Left lung (tissue), 4 donors: ENCODE measurements at regions not wholly inside any gene's neighbourhood (a gene's known extent, or its start where the extent isn't known, plus 50 kb on each side); places are given as distances from the start of the nearest gene placed in this dataset.

Experiments used
- ATAC-seq: fragments of 200-7000 bp; cut with Tn5 transposase; one replicate; pipeline ENCODE4 v1.9.1; 2020; ENCODE audit warnings: moderate library complexity
- DNase-seq, 4 donors: peaks; one replicate each; pipeline ENCODE4 v3.0.0-alpha.2; 2013 to 2020
- H3K27ac ChIP-seq, 2 donors: fragments of 200-600 bp; sonication (generic) in 1 of 2; one replicate each; pipeline versions ENCODE4 v1.5.0 to v1.8.0; 2020 to 2021
- H3K27me3 ChIP-seq, 2 donors: fragments of 200-600 bp; sonication (generic) in 1 of 2; one replicate each; pipeline versions ENCODE4 v1.5.0 to v1.8.0; 2020 to 2021
- H3K36me3 ChIP-seq, 2 donors: fragments of 200-600 bp; sonication (generic) in 1 of 2; one replicate each; pipeline versions ENCODE4 v1.5.0 to v1.8.0; 2020 to 2021
- H3K4me1 ChIP-seq, 2 donors: fragments of 200-600 bp; one replicate each; pipeline ENCODE4 v1.8.0; 2021
- H3K4me3 ChIP-seq, 2 donors: fragments of 200-600 bp; sonication (generic) in 1 of 2; one replicate each; pipeline versions ENCODE4 v1.5.0 to v1.8.0; 2020 to 2021; ENCODE audit warnings: mild to moderate bottlenecking in 1 of 2
- H3K9me3 ChIP-seq, 2 donors: fragments of 200-600 bp; sonication (generic) in 1 of 2; one replicate each; pipeline versions ENCODE4 v1.5.0 to v1.8.0; 2020 to 2021
- intact Hi-C, 2 donors: fragments of 100-400 bp; cut with DNase I; formaldehyde crosslinking; loops; one replicate each; pipeline versions ENCODE4 v1.11.2 to v1.14.2; 2022
- TF ChIP-seq, protein P1 (sequence below), 2 donors: fragments of 200-600 bp; sonication (generic) in 1 of 2; IDR thresholded peaks; one replicate each; pipeline versions ENCODE4 v1.5.0 to v1.8.0; 2021; ENCODE audit warnings: antibody characterized with exemption in 2 of 2
- donor health status: DM: no; HTN: yes; CAD: no.
- donor health status: DM: no; HTN: no; CAD: no.

- Histone ChIP-seq H3K27ac (no peak overlapping the region), H3K4me3 (no peak overlapping the region), H3K9me3 (no peaks in the 10 kb centered on the region), H3K36me3 (no peaks in the 10 kb centered on the region), H3K27me3 (no peaks in the 10 kb centered on the region), H3K4me1 (no peaks in the 10 kb centered on the region)
- intact Hi-C loops: no loop called here
- TF ChIP-seq, protein P1, sequence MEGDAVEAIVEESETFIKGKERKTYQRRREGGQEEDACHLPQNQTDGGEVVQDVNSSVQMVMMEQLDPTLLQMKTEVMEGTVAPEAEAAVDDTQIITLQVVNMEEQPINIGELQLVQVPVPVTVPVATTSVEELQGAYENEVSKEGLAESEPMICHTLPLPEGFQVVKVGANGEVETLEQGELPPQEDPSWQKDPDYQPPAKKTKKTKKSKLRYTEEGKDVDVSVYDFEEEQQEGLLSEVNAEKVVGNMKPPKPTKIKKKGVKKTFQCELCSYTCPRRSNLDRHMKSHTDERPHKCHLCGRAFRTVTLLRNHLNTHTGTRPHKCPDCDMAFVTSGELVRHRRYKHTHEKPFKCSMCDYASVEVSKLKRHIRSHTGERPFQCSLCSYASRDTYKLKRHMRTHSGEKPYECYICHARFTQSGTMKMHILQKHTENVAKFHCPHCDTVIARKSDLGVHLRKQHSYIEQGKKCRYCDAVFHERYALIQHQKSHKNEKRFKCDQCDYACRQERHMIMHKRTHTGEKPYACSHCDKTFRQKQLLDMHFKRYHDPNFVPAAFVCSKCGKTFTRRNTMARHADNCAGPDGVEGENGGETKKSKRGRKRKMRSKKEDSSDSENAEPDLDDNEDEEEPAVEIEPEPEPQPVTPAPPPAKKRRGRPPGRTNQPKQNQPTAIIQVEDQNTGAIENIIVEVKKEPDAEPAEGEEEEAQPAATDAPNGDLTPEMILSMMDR (IDR thresholded peaks at IDR 0.05): no peak
- no peak for DNase-seq
- no peak for ATAC-seq
Observed at GRCh38 chr6:79796197-79796596, 151.2 kb downstream of the ELOVL4 start.

DNA sequence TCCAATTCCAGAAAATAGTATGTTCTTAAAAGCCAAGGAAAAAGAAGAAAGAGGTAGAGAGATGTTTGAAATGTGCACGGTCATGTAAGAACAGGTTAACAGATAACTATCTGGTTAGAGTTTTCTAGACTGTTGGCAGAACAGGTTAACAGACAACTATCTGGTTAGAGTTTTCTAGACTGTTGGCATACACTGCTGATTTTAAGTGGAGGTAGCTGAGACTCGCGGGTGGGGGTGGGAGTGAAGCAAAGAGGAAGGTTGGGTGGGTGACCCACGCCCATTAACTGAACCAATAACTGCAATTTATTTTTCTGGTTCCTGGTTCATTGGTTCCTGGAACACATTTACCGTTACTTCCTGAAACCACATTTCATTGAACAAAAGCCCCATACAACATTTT lies 157.5 kb downstream of the ELOVL4 start:
- no peak for ATAC-seq
- H3K4me1 ChIP-seq: no peaks in the 10 kb centered on the region

GRCh38 chr6:79788756-79789155 lies 157.6 kb downstream of the SH3BGRL2 start:
- no peaks in the 10 kb centered on the region for H3K27me3 ChIP-seq
- intact Hi-C loops: no loop called here

More for the DNA sequence above, 157.5 kb downstream of the ELOVL4 start:
- intact Hi-C loops: no loop called here
- Histone ChIP-seq H3K4me3 (no peak overlapping the region), H3K36me3 (no peaks in the 10 kb centered on the region), H3K9me3 (no peaks in the 10 kb centered on the region), H3K27me3 (no peaks in the 10 kb centered on the region), H3K27ac (no peak overlapping the region)
- no peak for DNase-seq
- TF ChIP-seq, protein P1 (IDR thresholded peaks at IDR 0.05): no peak

GRCh38 chr6:79787626-79788025 lies 156.5 kb downstream of the SH3BGRL2 start:
- H3K9me3 ChIP-seq: no peaks in the 10 kb centered on the region
- H3K4me3 ChIP-seq: no peak overlapping the region
- H3K27ac ChIP-seq: no peak overlapping the region
- DNase-seq: no peak
- intact Hi-C loops: no loop called here
- no peaks in the 10 kb centered on the region for H3K36me3 ChIP-seq
- no peaks in the 10 kb centered on the region for H3K27me3 ChIP-seq
- no peaks in the 10 kb centered on the region for H3K4me1 ChIP-seq
- ATAC-seq: no peak
- TF ChIP-seq, protein P1 (IDR thresholded peaks at IDR 0.05): no peak

More at GRCh38 chr6:79788756-79789155, 157.6 kb downstream of the SH3BGRL2 start:
- H3K4me3 ChIP-seq: no peak overlapping the region
- DNase-seq (no peak), ATAC-seq (no peak)
- no peaks in the 10 kb centered on the region for H3K4me1 ChIP-seq
- H3K27ac ChIP-seq: no peak overlapping the region
- TF ChIP-seq, protein P1 (IDR thresholded peaks at IDR 0.05): no peak
- no peaks in the 10 kb centered on the region for H3K9me3 ChIP-seq
- no peaks in the 10 kb centered on the region for H3K36me3 ChIP-seq

DNA sequence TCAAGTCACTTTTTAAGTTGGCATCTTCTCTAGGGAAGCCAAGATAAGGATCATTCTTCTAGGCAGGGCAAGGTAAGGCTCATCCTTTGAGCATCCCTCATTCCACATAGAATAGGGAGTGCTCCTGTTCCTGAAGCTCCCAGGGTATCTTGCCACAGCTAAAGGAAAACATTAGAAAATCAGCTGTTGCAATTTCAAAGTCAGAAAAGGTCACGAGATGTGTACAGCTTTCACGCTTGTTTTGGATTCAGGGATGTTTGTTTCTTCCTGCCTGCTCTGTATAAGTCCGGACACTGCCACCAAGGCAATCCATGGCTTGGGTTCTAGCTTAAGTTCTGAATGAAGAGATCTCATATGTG lies 153.2 kb downstream of the SH3BGRL2 start:
- intact Hi-C loops: no loop called here
- H3K4me3 ChIP-seq: no peak overlapping the region
- H3K36me3 ChIP-seq: no peaks in the 10 kb centered on the region
- TF ChIP-seq, protein P1 (IDR thresholded peaks at IDR 0.05): no peak
- H3K27me3 ChIP-seq: no peaks in the 10 kb centered on the region
- H3K4me1 ChIP-seq: no peaks in the 10 kb centered on the region
- no peak for ATAC-seq
- DNase-seq: no peak
- no peak overlapping the region for H3K27ac ChIP-seq
- H3K9me3 ChIP-seq: no peaks in the 10 kb centered on the region
